ENCODE measurements at regions not wholly inside any gene's neighbourhood (a gene's known extent, or its start where the extent isn't known, plus 50 kb on each side); places are given as distances from the start of the nearest gene placed in this dataset.
"Not testable (repeated sequence)": the region's sequence is repeated elsewhere in the genome, so short reads cannot be mapped to it uniquely, and the experiment has no call there.

DNA sequence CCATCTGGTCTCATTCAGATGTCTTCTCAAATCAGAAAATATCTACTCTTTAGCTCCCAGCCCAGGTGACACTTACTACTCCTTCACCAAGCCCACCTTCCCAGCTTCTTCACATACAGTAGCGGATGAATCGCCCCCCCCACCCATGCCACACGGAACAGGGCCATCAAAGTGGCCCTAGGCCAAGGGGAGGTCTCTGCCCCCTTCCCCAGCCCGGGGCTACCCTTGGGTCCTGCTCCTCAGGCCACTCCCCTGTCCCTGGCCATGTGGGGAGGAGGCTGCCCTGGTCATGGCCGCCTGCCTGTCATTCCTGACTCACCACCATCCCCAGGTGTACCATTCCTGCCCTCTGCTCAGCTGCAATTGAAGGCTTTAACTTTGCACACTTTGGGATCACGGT is 142.8 kb downstream of the NECTIN1 start:
- DNase-seq = no peak
- peaks cover 6% of the 10 kb centered on the region for H3K27me3 ChIP-seq (replicated peaks)
- no peaks in the 10 kb centered on the region for H3K36me3 ChIP-seq (replicated peaks)
- in situ Hi-C loops (cut with HindIII; ENCODE audit: low pct_ligation_motif_present, low sequenced_read_pairs) = no loop called here
- TF ChIP-seq, protein P1, sequence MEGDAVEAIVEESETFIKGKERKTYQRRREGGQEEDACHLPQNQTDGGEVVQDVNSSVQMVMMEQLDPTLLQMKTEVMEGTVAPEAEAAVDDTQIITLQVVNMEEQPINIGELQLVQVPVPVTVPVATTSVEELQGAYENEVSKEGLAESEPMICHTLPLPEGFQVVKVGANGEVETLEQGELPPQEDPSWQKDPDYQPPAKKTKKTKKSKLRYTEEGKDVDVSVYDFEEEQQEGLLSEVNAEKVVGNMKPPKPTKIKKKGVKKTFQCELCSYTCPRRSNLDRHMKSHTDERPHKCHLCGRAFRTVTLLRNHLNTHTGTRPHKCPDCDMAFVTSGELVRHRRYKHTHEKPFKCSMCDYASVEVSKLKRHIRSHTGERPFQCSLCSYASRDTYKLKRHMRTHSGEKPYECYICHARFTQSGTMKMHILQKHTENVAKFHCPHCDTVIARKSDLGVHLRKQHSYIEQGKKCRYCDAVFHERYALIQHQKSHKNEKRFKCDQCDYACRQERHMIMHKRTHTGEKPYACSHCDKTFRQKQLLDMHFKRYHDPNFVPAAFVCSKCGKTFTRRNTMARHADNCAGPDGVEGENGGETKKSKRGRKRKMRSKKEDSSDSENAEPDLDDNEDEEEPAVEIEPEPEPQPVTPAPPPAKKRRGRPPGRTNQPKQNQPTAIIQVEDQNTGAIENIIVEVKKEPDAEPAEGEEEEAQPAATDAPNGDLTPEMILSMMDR (IDR thresholded peaks at IDR 0.05; ENCODE audit: low read depth, low read length, missing control alignments) = no peak
- no peak overlapping the region for H3K27ac ChIP-seq
- no peak overlapping the region for H3K4me3 ChIP-seq (ENCODE audit: low read depth, low read length)

DNA sequence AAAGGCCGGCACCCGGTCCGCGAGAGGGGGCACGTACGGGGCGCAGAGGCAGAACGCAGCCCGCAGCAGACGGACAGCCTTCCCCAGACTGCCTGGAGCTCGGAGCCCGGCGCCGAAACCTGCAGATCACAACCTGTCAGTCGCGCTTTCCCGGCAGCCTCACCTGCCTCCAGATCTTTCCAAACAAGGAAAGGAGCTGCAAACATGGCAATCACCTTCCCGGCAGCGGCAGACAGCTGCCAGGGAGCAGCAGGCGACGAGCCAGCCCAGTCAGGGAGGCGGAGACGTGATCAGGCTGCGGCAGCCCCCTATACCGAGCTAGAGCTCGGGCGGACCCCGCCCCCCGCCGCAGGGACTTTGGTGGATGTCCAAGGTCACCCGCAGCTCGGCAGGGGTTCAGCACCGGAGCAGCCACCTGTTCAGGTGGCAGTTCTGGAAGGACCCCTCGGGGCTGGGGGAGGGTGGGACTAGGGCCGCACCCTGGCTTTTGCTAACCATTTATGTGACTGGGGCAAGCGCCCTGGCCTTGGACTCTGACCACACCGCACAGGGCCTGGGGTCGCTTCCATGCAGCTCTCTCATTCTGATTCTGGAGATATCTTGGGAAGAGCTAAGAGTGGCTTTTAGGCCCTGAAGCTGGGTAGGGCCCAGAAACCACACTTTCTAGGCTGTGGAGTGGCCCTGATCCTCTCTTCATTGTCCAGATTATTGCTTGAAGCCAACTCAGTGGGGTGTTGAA is 143.8 kb downstream of the NECTIN1 start:
- Histone ChIP-seq H3K36me3 (replicated peaks) (no peaks in the 10 kb centered on the region), H3K27ac (no peak overlapping the region), H3K27me3 (replicated peaks) (peaks cover 6% of the 10 kb centered on the region), H3K4me3 (ENCODE audit: low read depth, low read length) (peak overlapping the region; percentile 53)
- in situ Hi-C loops (cut with HindIII; ENCODE audit: low pct_ligation_motif_present, low sequenced_read_pairs) = no loop called here
- no peak for DNase-seq
- TF ChIP-seq, protein P1 (IDR thresholded peaks at IDR 0.05; ENCODE audit: low read depth, low read length, missing control alignments) = no peak

DNA sequence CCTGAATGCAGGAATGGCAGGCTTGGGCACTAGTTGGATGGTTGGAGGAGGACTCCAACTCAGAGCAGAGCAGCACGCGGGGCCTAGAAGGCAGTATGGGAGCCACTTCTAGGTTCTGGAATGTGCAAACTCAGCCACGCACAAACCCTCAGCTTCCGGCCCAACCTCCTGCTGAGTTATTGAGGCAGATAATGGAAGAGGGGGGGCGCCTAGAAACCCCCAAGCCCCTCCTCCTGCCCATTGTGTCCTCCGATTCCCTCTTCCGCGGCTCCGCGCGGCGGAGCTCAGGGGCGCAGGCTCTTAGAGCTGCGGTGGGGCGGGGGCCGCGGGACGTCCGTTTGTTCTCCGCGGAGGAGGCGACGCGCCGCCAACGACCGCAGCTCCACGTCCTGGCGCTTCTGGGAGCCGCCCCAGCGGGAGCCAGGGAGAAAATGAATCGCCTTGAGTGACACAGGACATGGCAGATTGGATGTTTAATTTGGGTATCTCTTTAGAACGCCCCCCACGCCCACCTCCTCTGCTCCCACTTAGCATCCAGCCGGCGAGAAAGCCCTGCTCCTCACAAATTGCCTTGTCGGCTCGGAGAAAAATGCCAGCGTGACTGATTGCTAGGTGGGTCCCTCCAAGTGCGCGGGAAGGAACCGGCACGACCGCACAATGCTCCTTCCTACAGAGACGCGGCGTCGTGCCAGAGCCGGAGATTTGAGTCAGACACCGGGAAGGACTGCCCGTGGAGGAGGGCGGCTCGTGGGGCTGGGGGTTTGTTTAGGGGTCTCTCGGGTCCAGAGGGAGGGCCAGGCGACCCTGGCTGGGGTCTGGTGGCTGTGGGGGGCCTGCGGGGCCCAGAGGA is 144.6 kb downstream of the NECTIN1 start:
- no peak overlapping the region for H3K27ac ChIP-seq
- in situ Hi-C loops (cut with HindIII; ENCODE audit: low pct_ligation_motif_present, low sequenced_read_pairs) = no loop called here

DNA sequence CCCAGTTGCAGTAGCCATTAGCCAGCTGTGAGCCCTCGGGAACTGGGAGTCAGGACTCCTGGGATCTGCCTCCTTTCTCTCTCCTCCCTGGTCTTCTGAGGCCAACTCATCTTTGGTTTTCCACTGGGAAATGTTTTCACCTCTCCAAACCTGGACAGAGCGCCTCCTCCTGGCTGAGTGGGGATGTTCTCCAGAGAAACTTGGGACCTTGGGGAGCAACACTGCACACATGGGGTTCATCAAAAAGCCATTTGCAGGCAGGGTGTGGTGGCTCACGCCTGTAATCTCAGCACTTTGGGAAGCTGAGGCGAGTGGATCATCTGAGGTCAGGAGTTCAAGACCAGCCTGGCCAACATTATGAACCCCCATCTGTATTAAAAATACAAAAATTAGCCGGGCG is 145.4 kb downstream of the NECTIN1 start:
- no peaks in the 10 kb centered on the region for H3K36me3 ChIP-seq (replicated peaks)
- no peak overlapping the region for H3K27ac ChIP-seq
- H3K4me3 ChIP-seq (ENCODE audit: low read depth, low read length) = no peak overlapping the region
- in situ Hi-C loops (cut with HindIII; ENCODE audit: low pct_ligation_motif_present, low sequenced_read_pairs) = no loop called here
- TF ChIP-seq, protein P1 (IDR thresholded peaks at IDR 0.05; ENCODE audit: low read depth, low read length, missing control alignments) = peak; percentile 39
- DNase-seq = no peak
- peaks cover 6% of the 10 kb centered on the region for H3K27me3 ChIP-seq (replicated peaks)

More for the DNA sequence above, 144.6 kb downstream of the NECTIN1 start:
- peak; percentile 63 for DNase-seq
- Histone ChIP-seq H3K4me3 (ENCODE audit: low read depth, low read length) (peak overlapping the region; percentile 53), H3K27me3 (replicated peaks) (peaks cover 6% of the 10 kb centered on the region), H3K36me3 (replicated peaks) (no peaks in the 10 kb centered on the region)
- TF ChIP-seq, protein P1 (IDR thresholded peaks at IDR 0.05; ENCODE audit: low read depth, low read length, missing control alignments) = no peak

DNA sequence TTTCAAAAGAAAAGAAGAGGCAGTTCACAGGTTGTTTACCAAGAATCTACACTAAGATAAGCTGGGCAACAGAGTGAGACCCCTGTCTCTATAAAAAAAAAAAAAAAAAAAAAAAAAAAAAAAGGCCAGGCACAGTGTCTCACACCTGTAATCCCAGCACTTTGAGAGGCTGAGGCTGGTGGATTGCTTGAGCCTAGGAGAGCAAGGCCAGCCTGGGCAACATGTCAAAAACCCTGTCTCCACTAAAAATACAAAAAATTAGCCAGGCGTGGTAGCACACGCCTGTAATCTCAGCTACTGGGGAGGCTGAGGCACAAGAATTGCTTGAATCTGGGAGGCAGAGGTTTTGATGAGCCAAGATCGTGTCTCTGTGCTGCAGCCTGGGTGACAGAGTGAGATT is 147.6 kb downstream of the NECTIN1 start:
- H3K27me3 ChIP-seq (replicated peaks); DNase-seq; H3K36me3 ChIP-seq (replicated peaks); H3K4me3 ChIP-seq (ENCODE audit: low read depth, low read length); in situ Hi-C loops (cut with HindIII; ENCODE audit: low pct_ligation_motif_present, low sequenced_read_pairs); H3K27ac ChIP-seq: not testable (repeated sequence)

DNA sequence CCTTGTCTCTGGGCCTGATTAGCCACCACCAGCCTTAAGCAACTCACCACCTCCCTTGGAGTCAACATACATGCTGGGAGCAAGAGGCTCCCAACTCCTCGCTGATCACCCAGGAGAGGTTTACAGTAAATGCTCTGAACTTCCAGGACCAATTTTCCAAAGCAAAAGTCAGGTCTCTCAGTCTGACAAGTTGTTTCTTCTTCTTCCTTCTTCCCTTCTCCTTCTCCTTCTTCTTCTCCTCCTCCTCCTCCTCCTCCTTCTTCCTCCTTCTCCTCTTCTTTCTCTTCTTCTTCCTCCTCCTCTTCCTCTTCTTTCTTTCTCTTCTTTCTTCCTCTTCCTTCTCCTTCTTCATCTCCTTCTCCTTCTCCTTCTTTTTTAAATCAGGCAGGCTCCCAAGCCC is 148.2 kb downstream of the NECTIN1 start:
- H3K27ac ChIP-seq = no peak overlapping the region
- TF ChIP-seq, protein P1 (IDR thresholded peaks at IDR 0.05; ENCODE audit: low read depth, low read length, missing control alignments) = no peak
- no peak for DNase-seq
- no peaks in the 10 kb centered on the region for H3K36me3 ChIP-seq (replicated peaks)
- H3K4me3 ChIP-seq (ENCODE audit: low read depth, low read length) = no peak overlapping the region
- peaks cover 12% of the 10 kb centered on the region for H3K27me3 ChIP-seq (replicated peaks)
- in situ Hi-C loops (cut with HindIII; ENCODE audit: low pct_ligation_motif_present, low sequenced_read_pairs) = no loop called here

Data from brain microvascular endothelial cell (primary cell).